ENCODE measurements at regions not wholly inside any gene's neighbourhood (a gene's known extent, or its start where the extent isn't known, plus 50 kb on each side); places are given as distances from the start of the nearest gene placed in this dataset.

- TF ChIP-seq EZH2phosphoT487 (IDR thresholded peaks at IDR 0.05; ENCODE audit: borderline replicate concordance, low read length) (no peak), CTCF (IDR thresholded peaks at IDR 0.05; ENCODE audit: low read depth, low read length, poor library complexity, severe bottlenecking) (no peak)
- Histone ChIP-seq H3K79me2 (ENCODE audit: control insufficient read depth, low read length) (no peaks in the 10 kb centered on the region), H3K4me2 (ENCODE audit: low read length) (peak overlapping the region; percentile 42), H3K27me3 (ENCODE audit: control insufficient read depth, low read length) (peaks cover 13% of the 10 kb centered on the region; the same call in 1 of the 2 replicates), H3K36me3 (ENCODE audit: control insufficient read depth, low read length) (no peaks in the 10 kb centered on the region), H3F3A (ENCODE audit: control insufficient read depth, insufficient read depth) (no peaks in the 10 kb centered on the region), H3K27ac (ENCODE audit: low read depth, low read length) (no peak overlapping the region), H3K4me3 (ENCODE audit: low read length) (no peak overlapping the region), H4K20me1 (ENCODE audit: control insufficient read depth, insufficient read depth, low read depth, low read length) (no peaks in the 10 kb centered on the region), H3K9me3 (ENCODE audit: control insufficient read depth, insufficient read depth, low read length) (no peaks in the 10 kb centered on the region), H3K9me2 (replicated peaks; ENCODE audit: control insufficient read depth, low read length) (no peaks in the 10 kb centered on the region), H3K4me1 (ENCODE audit: control insufficient read depth, low read length) (peaks cover 11% of the 10 kb centered on the region)
Measured at GRCh38 chr15:69583626-69584025, 131.0 kb downstream of the RPLP1 start.

- Histone ChIP-seq H3K27ac (ENCODE audit: low read depth, low read length) (no peak overlapping the region), H3K79me2 (ENCODE audit: control insufficient read depth, low read length) (no peaks in the 10 kb centered on the region), H3K9me3 (ENCODE audit: control insufficient read depth, insufficient read depth, low read length) (no peaks in the 10 kb centered on the region), H3K36me3 (ENCODE audit: control insufficient read depth, low read length) (no peaks in the 10 kb centered on the region), H3K4me2 (ENCODE audit: low read length) (no peak overlapping the region), H3K4me1 (ENCODE audit: control insufficient read depth, low read length) (peaks cover 11% of the 10 kb centered on the region), H3K4me3 (ENCODE audit: low read length) (no peak overlapping the region), H3F3A (ENCODE audit: control insufficient read depth, insufficient read depth) (no peaks in the 10 kb centered on the region), H3K27me3 (ENCODE audit: control insufficient read depth, low read length) (peaks cover 8% of the 10 kb centered on the region; the same call in 1 of the 2 replicates), H3K9me2 (replicated peaks; ENCODE audit: control insufficient read depth, low read length) (no peaks in the 10 kb centered on the region), H4K20me1 (ENCODE audit: control insufficient read depth, insufficient read depth, low read depth, low read length) (no peaks in the 10 kb centered on the region)
- no peak for TF ChIP-seq CTCF (IDR thresholded peaks at IDR 0.05; ENCODE audit: low read depth, low read length, poor library complexity, severe bottlenecking)
- TF ChIP-seq EZH2phosphoT487 (IDR thresholded peaks at IDR 0.05; ENCODE audit: borderline replicate concordance, low read length) = no peak
Measured at GRCh38 chr15:69585937-69586336, 133.3 kb downstream of the RPLP1 start.

GRCh38 chr15:69586721-69587120 lies 134.1 kb downstream of the RPLP1 start:
- H3K27me3 ChIP-seq (ENCODE audit: control insufficient read depth, low read length) = peaks cover 3% of the 10 kb centered on the region; the same call in 1 of the 2 replicates
- H3K4me1 ChIP-seq (ENCODE audit: control insufficient read depth, low read length) = peaks cover 11% of the 10 kb centered on the region
- no peak overlapping the region for H3K4me3 ChIP-seq (ENCODE audit: low read length)
- H3K27ac ChIP-seq (ENCODE audit: low read depth, low read length) = no peak overlapping the region
- H3F3A ChIP-seq (ENCODE audit: control insufficient read depth, insufficient read depth) = no peaks in the 10 kb centered on the region
- H3K4me2 ChIP-seq (ENCODE audit: low read length) = no peak overlapping the region
- H3K9me2 ChIP-seq (replicated peaks; ENCODE audit: control insufficient read depth, low read length) = no peaks in the 10 kb centered on the region
- TF ChIP-seq CTCF (IDR thresholded peaks at IDR 0.05; ENCODE audit: low read depth, low read length, poor library complexity, severe bottlenecking) = no peak
- TF ChIP-seq EZH2phosphoT487 (IDR thresholded peaks at IDR 0.05; ENCODE audit: borderline replicate concordance, low read length) = no peak
- no peaks in the 10 kb centered on the region for H3K9me3 ChIP-seq (ENCODE audit: control insufficient read depth, insufficient read depth, low read length)
- no peaks in the 10 kb centered on the region for H3K36me3 ChIP-seq (ENCODE audit: control insufficient read depth, low read length)
- no peaks in the 10 kb centered on the region for H4K20me1 ChIP-seq (ENCODE audit: control insufficient read depth, insufficient read depth, low read depth, low read length)
- H3K79me2 ChIP-seq (ENCODE audit: control insufficient read depth, low read length) = no peaks in the 10 kb centered on the region

Measured in DOHH2 (cell line).